ENCODE measurements at regions not wholly inside any gene's neighbourhood (a gene's known extent, or its start where the extent isn't known, plus 50 kb on each side); places are given as distances from the start of the nearest gene placed in this dataset.

DNA sequence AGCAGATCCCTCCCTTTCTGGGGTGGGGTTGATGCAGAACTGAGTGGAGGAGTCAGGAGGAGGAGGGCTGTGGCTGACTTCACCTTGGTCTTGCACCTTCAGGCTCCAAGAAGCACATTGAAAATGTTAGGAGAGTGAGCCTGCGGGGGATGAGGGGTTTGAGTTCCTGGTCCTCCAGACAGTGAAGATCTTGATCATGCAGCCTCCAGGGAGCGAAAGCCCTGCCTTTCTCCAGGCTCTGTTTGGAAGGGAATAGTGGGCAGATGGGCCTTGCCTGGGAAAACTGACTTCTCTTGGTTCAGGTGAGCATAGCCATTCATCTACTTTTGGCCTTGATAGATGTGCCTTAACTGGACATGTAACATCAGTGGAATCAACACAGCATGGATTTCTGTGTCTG is 267.6 kb upstream of the B3GAT1 start:
- TF ChIP-seq, protein P1, sequence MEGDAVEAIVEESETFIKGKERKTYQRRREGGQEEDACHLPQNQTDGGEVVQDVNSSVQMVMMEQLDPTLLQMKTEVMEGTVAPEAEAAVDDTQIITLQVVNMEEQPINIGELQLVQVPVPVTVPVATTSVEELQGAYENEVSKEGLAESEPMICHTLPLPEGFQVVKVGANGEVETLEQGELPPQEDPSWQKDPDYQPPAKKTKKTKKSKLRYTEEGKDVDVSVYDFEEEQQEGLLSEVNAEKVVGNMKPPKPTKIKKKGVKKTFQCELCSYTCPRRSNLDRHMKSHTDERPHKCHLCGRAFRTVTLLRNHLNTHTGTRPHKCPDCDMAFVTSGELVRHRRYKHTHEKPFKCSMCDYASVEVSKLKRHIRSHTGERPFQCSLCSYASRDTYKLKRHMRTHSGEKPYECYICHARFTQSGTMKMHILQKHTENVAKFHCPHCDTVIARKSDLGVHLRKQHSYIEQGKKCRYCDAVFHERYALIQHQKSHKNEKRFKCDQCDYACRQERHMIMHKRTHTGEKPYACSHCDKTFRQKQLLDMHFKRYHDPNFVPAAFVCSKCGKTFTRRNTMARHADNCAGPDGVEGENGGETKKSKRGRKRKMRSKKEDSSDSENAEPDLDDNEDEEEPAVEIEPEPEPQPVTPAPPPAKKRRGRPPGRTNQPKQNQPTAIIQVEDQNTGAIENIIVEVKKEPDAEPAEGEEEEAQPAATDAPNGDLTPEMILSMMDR (IDR thresholded peaks at IDR 0.05), result no peak
- Mint-ChIP-seq H3K4me1 (ENCODE audit: low read depth) (peaks cover 4% of the 10 kb centered on the region), H3K9me3 (ENCODE audit: low read depth) (no peaks in the 10 kb centered on the region), H3K27ac (ENCODE audit: unreplicated experiment) (no peak overlapping the region), H3K27me3 (ENCODE audit: low read depth) (peaks cover 7% of the 10 kb centered on the region), H3K4me3 (ENCODE audit: unreplicated experiment) (no peak overlapping the region), H3K36me3 (ENCODE audit: low read depth) (no peaks in the 10 kb centered on the region)
- DNase-seq (ENCODE audit: low spot score), result no peak

DNA sequence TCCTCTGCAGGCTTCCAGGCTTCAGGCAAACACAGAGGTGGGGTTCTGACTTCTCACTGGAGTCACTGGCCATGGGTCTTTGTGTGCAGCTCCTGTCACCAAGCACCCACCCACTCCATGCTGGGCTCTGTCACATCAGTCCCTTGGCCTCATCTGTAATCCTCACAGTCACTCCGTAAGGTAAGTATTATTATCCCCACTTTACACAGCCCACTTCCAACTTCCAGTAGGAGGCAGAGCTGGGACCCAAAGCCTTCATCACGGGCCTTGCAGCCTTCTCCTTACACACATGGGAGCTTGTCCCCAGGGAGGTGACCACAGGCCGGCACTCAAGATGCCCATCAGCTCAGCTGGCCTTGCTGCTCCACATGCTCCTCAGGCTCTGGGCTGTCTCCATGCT is 266.7 kb upstream of the B3GAT1 start:
- no peak overlapping the region for H3K27ac Mint-ChIP-seq (ENCODE audit: unreplicated experiment)
- TF ChIP-seq, protein P1 (IDR thresholded peaks at IDR 0.05), result no peak
- H3K27me3 Mint-ChIP-seq (ENCODE audit: low read depth), result peaks cover 7% of the 10 kb centered on the region
- H3K36me3 Mint-ChIP-seq (ENCODE audit: low read depth), result no peaks in the 10 kb centered on the region
- no peaks in the 10 kb centered on the region for H3K9me3 Mint-ChIP-seq (ENCODE audit: low read depth)
- no peak overlapping the region for H3K4me3 Mint-ChIP-seq (ENCODE audit: unreplicated experiment)
- no peak for DNase-seq (ENCODE audit: low spot score)
- peaks cover 4% of the 10 kb centered on the region for H3K4me1 Mint-ChIP-seq (ENCODE audit: low read depth)

DNA sequence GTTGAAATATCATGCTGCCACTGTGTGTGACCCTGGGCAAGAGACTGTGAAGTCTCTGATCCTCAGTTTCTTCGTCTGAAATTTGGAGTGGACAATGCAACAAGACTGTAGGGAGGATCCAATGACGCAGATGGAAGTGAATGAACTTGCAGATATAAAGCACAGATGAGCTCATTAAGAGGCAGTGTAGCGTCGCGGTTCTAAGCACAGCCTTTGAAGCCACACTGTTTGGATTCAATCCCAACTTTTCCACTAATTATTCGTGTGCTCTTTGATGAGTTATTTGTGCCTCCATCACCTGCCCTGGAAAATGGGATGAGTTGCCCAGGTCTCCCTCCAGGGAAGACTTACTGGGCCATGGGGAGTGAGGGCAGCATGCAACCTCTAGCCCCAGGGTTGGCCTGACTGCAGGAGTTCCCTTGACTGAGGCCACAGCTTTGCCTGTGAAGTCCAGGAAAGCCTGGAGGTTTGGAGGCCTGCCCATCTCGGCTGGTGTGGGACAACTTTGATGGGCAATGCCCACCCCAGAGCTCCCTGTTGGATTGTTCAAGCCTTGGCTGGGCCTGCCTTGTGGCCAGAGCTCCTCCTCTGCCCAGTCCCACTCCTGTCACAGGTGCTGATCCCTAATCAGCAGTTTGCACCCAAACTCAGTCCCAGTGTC is 266.0 kb upstream of the B3GAT1 start:
- Mint-ChIP-seq H3K27ac (ENCODE audit: unreplicated experiment) (no peak overlapping the region), H3K4me1 (ENCODE audit: low read depth) (no peaks in the 10 kb centered on the region), H3K9me3 (ENCODE audit: low read depth) (no peaks in the 10 kb centered on the region), H3K4me3 (ENCODE audit: unreplicated experiment) (no peak overlapping the region), H3K27me3 (ENCODE audit: low read depth) (peaks cover 5% of the 10 kb centered on the region), H3K36me3 (ENCODE audit: low read depth) (no peaks in the 10 kb centered on the region)
- TF ChIP-seq, protein P1 (IDR thresholded peaks at IDR 0.05), result no peak
- DNase-seq (ENCODE audit: low spot score), result no peak

DNA sequence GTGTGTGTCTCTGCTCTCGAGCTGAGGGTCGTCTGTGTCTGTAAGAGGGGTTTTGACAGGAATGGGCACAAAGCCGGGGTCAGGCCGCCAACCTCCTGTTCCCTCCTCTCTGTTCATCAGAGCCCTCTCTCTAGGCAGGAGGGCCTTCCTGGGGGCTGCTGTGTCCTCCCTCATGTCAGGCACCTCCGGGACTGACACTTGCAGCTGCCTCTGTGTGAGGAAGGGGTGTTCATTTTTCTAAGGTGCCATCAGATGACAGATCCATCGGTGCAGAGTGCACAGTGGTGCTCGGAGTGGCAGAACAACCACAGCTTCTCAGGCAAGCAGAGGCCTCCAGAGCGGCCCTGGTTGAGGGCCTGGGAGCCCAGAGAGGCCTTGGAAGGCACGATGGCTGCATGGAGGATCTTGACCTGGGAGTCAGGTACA is 265.4 kb upstream of the B3GAT1 start:
- H3K9me3 Mint-ChIP-seq (ENCODE audit: low read depth), result no peaks in the 10 kb centered on the region

DNA sequence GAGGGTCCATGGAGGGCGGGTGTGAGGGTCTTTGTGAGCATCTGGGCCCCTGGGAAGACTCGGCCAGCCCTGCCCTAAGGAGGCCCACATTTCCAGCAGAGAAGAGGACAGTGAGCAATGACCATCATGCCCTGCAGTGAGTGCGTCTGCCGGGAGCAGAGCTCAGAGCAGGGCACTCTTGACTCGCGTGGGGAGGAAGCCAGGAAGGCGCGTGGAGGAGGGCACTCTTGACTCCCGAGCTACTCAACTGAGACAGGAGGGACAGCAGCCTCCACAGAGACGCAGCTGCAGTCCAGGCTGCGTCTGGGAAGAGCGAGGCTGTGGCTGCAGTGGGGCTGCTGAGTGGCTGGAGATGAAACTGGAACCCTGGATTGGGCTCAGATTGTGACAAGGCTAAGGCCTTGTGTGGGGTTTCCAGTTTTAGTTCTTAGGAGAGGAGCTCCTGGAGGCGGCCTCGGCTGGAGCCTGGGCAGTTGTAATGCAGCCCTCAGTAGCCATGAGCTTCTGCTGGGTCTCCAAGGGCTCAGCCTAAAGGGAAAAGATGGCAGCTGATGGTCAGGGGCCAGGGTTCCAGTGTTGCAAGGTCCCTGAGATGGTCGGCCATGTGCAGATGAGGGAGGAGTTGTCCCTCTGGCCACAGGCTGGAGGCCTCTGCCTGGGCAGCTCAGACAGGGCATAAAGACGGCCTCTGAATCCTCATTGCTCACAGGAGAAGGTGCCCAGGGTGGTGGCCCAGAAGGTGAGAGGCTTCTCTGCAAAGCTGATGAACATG is 264.7 kb upstream of the B3GAT1 start:
- no peak overlapping the region for H3K4me3 Mint-ChIP-seq (ENCODE audit: unreplicated experiment)
- H3K36me3 Mint-ChIP-seq (ENCODE audit: low read depth), result no peaks in the 10 kb centered on the region
- no peaks in the 10 kb centered on the region for H3K9me3 Mint-ChIP-seq (ENCODE audit: low read depth)
- no peak for DNase-seq (ENCODE audit: low spot score)
- H3K27ac Mint-ChIP-seq (ENCODE audit: unreplicated experiment), result no peak overlapping the region
- no peaks in the 10 kb centered on the region for H3K4me1 Mint-ChIP-seq (ENCODE audit: low read depth)
- H3K27me3 Mint-ChIP-seq (ENCODE audit: low read depth), result peaks cover 9% of the 10 kb centered on the region
- TF ChIP-seq, protein P1 (IDR thresholded peaks at IDR 0.05), result no peak

More for the DNA sequence above, 265.4 kb upstream of the B3GAT1 start:
- Mint-ChIP-seq H3K27me3 (ENCODE audit: low read depth) (peaks cover 4% of the 10 kb centered on the region), H3K27ac (ENCODE audit: unreplicated experiment) (no peak overlapping the region), H3K4me1 (ENCODE audit: low read depth) (no peaks in the 10 kb centered on the region), H3K4me3 (ENCODE audit: unreplicated experiment) (no peak overlapping the region), H3K36me3 (ENCODE audit: low read depth) (no peaks in the 10 kb centered on the region)
- TF ChIP-seq, protein P1 (IDR thresholded peaks at IDR 0.05), result no peak
- no peak for DNase-seq (ENCODE audit: low spot score)

Measured in chondrocyte (in vitro differentiated cells).